Activated T-helper 1 cell treated with anti-CD3 and anti-CD28 coated beads, Interleukin-12 subunit alpha, Interleukin-12 subunit beta, Interleukin-2, Interleukin-4 antibody, amounts not matched to agents 30 ng/mL and 10 ng/mL and 1 ng/mL, durations not matched to agents 14 hours and 24 hours and 36 hours (primary cell): ENCODE measurements at regions not wholly inside any gene's neighbourhood (a gene's known extent, or its start where the extent isn't known, plus 50 kb on each side); places are given as distances from the start of the nearest gene placed in this dataset.

ENCODE experiments used
- DNase-seq: peaks from one replicate; pipeline ENCODE4 v3.0.0; 2021; ENCODE audit warnings: low spot score
- H3K27ac Mint-ChIP-seq: one replicate; pipeline ENCODE4 v1.8.0; 2021; ENCODE audit warnings: mild to moderate bottlenecking, mixed read lengths
- H3K27me3 Mint-ChIP-seq: one replicate; pipeline ENCODE4 v1.8.0; 2022; ENCODE audit warnings: mild to moderate bottlenecking, moderate library complexity, mixed read lengths; ENCODE audit not compliant: insufficient read depth
- H3K36me3 Mint-ChIP-seq: one replicate; pipeline ENCODE4 v1.8.0; 2021; ENCODE audit warnings: low read depth, mixed read lengths
- H3K4me1 Mint-ChIP-seq: one replicate; pipeline ENCODE4 v1.8.0; 2021; ENCODE audit warnings: low read depth, mixed read lengths
- H3K4me3 Mint-ChIP-seq: one replicate; pipeline ENCODE4 v1.8.0; 2021; ENCODE audit warnings: mild to moderate bottlenecking, moderate library complexity, mixed read lengths
- H3K9me3 Mint-ChIP-seq: one replicate; pipeline ENCODE4 v1.8.0; 2021; ENCODE audit warnings: mixed read lengths
- intact Hi-C: fragments of 100-400 bp; cut with micrococcal nuclease; formaldehyde crosslinking; loops from one replicate; pipeline ENCODE4 v1.15.1; 2024

DNA sequence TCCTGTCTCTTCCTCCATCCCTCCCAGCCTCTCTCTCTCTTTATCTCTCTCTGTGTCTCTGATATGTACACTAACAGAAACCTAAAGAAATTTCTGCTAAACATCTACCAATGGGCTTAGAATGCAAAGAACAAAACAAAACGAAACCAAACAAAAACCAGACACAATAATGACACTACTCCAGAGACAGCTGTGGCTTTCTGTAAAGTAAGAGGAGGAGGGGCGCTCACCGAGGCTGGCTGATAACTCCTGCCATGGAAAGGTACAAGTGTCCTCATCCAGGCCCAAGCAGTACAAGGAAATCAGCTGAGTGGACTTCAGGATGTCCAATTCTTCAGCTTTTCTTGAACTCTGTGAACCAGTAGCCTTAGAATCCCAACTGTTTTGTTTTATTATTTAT, 70.4 kb upstream of the FZD8 start:
- DNase-seq, result no peak
- Mint-ChIP-seq H3K27ac (no peak overlapping the region), H3K36me3 (no peaks in the 10 kb centered on the region), H3K4me1 (no peaks in the 10 kb centered on the region), H3K27me3 (no peaks in the 10 kb centered on the region), H3K4me3 (no peak overlapping the region), H3K9me3 (no peaks in the 10 kb centered on the region)
- intact Hi-C loops, result no loop called here

DNA sequence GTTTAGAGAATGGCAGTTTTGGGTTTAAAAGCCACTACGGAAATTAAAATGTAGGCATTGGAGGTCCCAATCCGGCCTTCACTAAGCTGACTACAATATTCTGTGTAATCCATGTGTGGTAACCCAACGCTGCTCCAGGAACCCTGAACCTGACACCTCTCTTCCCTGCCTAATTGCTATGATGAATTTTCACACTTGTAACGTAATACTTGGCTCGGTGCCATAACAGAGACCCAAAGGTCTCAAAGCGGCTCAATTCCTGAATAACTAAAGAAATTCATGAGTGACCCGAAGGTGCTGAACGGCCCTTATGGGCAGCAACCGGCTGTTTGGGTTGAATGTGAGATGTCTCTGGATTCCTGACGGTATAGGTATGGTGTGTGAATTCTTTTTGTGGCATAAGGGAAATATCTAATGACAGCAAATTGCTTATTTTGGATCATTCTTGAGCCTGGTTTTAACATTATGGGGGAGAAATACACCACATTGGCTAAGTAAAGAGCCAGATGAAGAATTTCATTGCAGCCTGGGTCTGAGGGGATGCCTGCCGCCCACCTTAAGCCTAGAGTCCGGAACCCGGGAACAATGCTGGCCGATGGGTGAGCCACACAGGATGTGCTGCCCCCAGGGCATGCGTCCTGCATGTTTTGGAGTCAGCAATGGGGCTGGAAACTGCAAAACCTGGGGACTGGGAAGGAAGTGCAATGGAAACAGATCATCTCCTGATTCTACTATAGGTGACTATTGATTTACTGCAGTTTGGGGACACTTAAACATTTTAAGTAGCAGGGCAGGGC, 69.7 kb upstream of the FZD8 start:
- H3K9me3 Mint-ChIP-seq, result no peaks in the 10 kb centered on the region

DNA sequence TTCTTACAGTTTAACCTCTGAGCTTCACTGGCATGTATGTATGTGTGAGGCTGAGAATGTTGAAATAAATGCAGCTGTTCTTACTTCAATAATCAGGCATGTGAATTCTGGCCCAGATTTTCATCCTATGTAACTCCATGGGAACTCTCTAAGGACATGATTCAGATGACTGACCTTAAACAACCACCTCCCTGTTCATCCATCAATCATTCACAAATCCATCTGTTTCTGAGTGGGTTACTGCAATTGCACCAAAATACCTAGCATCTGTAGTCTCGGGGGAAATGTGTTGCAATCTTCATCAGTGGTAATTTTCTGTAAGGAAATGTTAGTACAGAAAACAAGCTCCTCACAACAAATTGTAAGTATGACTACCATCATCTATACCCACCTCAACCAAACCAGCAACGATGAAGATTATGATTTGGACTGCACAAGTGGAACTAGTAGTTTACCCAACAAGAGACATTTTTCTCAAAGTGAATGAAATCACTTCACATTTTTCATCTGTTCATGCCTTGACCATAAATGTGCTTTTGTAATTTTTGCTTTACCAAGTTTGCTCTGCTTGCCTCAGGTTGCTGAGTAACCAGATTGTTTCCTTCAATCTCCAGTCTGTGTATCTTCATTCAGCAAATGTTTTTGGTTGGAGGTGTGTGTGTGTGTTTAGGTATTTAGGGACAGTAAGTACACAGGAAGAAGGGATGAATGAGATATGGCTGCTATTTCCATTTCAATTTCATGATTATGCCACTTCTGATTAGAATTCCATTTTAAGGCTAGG, 65.7 kb upstream of the FZD8 start:
- no peak overlapping the region for H3K27ac Mint-ChIP-seq
- H3K4me3 Mint-ChIP-seq, result no peak overlapping the region
- peaks cover 2% of the 10 kb centered on the region for H3K27me3 Mint-ChIP-seq
- intact Hi-C loops, result no loop called here
- no peaks in the 10 kb centered on the region for H3K9me3 Mint-ChIP-seq
- H3K4me1 Mint-ChIP-seq, result no peaks in the 10 kb centered on the region
- no peaks in the 10 kb centered on the region for H3K36me3 Mint-ChIP-seq
- no peak for DNase-seq

More for the DNA sequence above, 69.7 kb upstream of the FZD8 start:
- no peaks in the 10 kb centered on the region for H3K4me1 Mint-ChIP-seq
- no peaks in the 10 kb centered on the region for H3K36me3 Mint-ChIP-seq
- no peaks in the 10 kb centered on the region for H3K27me3 Mint-ChIP-seq
- no peak overlapping the region for H3K27ac Mint-ChIP-seq
- intact Hi-C loops, result no loop called here
- H3K4me3 Mint-ChIP-seq, result no peak overlapping the region
- no peak for DNase-seq

DNA sequence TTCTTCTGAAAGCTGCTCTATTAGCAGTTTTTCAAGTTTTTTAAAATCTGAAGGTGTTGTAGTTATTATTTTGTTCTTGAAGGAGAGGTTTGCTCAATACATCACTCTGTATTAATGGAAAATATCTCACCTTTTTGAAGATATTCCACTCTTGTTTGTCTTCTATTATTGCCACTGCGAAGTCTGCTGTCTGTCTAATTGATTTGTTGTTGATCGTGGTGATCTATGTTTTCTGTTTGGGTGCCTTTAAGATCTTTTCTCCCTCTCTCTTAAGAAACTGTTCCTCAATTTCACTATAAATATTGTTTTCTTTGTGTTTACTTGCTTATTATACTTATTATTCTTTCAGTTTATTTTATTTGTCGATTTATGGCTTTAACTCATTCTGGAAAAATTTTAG, 64.9 kb upstream of the FZD8 start:
- no peak for DNase-seq
- Mint-ChIP-seq H3K9me3 (no peaks in the 10 kb centered on the region), H3K27ac (no peak overlapping the region), H3K4me3 (no peak overlapping the region), H3K27me3 (peaks cover 2% of the 10 kb centered on the region), H3K36me3 (no peaks in the 10 kb centered on the region), H3K4me1 (no peaks in the 10 kb centered on the region)
- intact Hi-C loops, result no loop called here

DNA sequence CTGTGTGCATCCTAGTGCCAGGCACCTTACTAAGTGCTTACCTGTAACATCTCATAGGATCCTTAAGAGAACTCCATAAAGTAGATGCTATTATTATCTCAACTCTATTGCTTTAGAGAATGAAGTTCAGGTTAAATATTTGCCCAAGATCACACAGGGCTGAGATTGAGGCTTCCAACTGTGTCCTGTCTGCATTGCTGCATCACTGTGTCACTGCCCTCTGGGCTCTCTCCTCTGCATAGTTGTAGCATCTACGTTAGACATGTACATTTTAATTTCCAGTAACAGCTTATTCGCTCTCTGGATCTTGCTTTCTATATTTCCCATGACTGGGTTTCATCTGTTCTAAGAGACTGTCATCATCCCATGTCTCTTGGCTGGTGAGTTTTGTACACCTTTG, 63.6 kb upstream of the FZD8 start:
- Mint-ChIP-seq H3K4me1 (no peaks in the 10 kb centered on the region), H3K36me3 (no peaks in the 10 kb centered on the region), H3K27ac (no peak overlapping the region), H3K9me3 (no peaks in the 10 kb centered on the region), H3K27me3 (peaks cover 2% of the 10 kb centered on the region), H3K4me3 (no peak overlapping the region)
- no peak for DNase-seq
- intact Hi-C loops, result no loop called here

DNA sequence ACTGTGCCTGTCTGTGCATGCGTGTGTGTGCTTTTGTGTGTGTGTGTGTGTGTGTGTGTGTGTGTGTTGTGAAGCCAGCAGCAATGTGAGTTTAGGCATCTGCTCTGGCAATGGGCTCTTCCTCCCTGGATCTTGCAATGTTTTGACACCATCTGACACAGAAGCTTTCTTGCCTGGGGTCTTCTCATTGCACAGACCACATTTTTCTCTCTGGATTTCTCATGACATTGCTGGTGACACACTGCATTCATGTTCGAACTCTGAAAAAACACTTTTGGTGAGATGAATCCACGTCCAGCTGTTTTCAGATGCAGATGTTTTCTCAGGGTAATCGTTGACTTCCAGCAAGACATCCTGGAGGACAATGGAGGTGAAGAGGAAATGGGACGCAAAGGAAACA, 63.0 kb upstream of the FZD8 start:
- DNase-seq, result no peak
- peaks cover 2% of the 10 kb centered on the region for H3K27me3 Mint-ChIP-seq
- no peak overlapping the region for H3K4me3 Mint-ChIP-seq
- H3K9me3 Mint-ChIP-seq, result no peaks in the 10 kb centered on the region
- H3K4me1 Mint-ChIP-seq, result no peaks in the 10 kb centered on the region
- H3K27ac Mint-ChIP-seq, result no peak overlapping the region
- intact Hi-C loops, result no loop called here
- H3K36me3 Mint-ChIP-seq, result no peaks in the 10 kb centered on the region

DNA sequence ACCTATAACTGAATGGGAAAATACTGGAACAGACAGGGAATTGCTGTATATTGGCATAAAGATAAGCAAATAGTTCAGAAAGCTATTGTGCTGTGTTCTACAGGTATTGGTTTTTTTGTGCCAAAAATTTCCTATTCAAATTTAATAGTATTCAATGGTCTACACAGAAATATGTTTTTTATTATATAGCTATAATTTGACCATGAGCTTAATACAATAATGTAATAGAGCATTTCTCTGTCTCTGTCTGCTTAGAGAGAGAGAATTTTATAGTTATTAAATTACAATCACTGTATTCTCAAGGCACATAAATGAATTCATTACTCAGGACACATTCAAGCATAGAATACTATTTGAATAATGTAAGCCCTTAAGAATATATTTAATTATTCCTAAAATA, 62.3 kb upstream of the FZD8 start:
- Mint-ChIP-seq H3K27ac (no peak overlapping the region), H3K9me3 (no peaks in the 10 kb centered on the region), H3K36me3 (no peaks in the 10 kb centered on the region), H3K4me1 (no peaks in the 10 kb centered on the region), H3K4me3 (no peak overlapping the region), H3K27me3 (peaks cover 2% of the 10 kb centered on the region)
- intact Hi-C loops, result no loop called here
- no peak for DNase-seq

DNA sequence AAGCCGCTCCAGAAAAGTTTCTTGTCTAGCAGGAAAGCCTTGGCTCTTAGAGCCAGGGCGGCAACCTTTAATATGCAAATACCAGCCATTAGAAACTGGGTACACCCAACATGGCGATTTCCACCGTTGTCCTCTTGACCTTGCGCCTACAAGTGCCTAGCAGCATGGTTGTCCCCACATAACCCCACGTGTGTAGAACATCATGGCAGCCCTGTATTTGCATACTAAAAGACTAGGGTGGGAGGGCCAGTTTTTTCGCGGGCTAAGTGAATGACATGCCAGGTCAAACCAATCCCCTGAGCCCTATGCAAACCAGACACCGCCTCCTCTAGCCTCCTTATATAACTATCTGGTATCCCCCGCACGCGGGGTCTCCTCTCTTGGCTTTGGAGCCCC, 58.4 kb upstream of the FZD8 start:
- Mint-ChIP-seq H3K4me1 (no peaks in the 10 kb centered on the region), H3K36me3 (no peaks in the 10 kb centered on the region)

DNA sequence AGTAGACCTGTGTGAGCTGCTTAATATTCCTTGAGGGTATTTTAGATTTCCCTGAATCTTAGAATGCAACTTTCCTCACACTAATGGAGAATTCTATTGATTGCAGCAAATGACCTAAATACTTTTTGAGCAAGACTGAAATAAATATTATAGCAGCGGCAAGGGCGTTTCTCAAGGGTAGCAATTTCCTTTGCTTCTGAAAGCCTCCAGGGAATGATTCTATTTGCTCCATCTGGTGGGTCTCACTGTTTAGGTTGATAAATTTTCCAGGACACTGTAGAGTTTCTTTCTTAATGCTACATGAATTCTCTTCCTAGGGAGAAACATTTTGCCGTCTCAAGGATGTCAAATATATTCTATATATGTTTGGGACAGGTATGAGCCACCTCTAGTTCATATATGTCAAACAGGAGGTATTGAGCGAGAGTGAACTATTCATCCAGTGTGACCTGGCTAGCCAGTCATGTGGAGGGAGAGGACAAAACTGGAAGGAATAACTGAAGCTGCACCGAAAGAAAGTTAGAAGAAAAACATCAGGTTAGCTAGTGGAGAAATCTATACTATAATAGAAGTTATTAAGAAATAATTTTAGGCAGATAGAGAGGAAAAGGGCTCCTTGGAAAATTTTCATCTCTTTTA, 57.9 kb upstream of the FZD8 start:
- intact Hi-C loops, result no loop called here
- Mint-ChIP-seq H3K4me1 (no peaks in the 10 kb centered on the region), H3K36me3 (no peaks in the 10 kb centered on the region), H3K4me3 (no peak overlapping the region), H3K9me3 (no peaks in the 10 kb centered on the region), H3K27me3 (peaks cover 2% of the 10 kb centered on the region), H3K27ac (no peak overlapping the region)
- no peak for DNase-seq

More for the DNA sequence above, 58.4 kb upstream of the FZD8 start:
- DNase-seq, result no peak
- intact Hi-C loops, result no loop called here
- Mint-ChIP-seq H3K4me3 (no peak overlapping the region), H3K27me3 (peaks cover 2% of the 10 kb centered on the region), H3K27ac (no peak overlapping the region), H3K9me3 (no peaks in the 10 kb centered on the region)

DNA sequence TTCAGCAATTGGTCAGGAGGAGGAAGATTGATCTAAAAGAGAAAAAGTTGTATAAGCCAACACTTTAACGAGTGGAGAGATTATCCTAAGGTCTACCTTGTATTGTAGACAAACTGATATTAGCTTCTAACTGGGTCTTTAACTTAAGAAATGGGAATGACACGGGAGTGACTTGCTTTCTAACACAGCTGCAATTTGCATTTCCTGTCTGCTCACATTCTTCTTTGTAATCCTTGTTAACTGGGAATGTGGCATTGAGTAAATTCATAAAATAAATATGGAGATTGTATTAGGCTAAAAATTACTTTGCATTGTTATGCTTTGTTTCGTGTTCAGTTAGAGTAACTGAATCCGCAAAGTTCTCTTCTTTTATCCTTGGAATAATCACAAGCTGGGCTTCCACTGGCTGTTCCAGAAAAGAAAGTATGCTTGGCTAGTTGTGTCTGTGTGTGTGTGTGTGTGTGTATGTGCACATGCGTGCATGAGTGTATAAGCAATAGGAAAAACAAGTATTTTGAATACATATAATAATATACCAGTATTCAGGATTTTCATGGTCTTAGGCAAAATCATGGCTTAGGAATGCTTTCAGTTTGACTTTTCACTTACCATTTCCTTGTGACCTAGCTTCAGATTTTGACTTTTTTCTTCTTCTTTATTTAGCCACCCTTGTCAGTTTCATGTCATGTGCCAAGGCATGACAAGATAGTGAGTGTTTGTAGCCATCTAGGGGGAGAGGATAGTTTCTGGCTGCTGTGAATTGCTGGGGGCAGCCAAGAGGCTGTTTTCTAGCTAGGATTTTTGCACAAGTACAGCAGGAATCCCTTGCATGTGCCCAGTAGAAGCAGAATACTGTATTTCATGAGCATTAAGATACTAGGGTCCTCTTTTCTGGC, 54.5 kb upstream of the FZD8 start:
- no peak overlapping the region for H3K27ac Mint-ChIP-seq
- no peaks in the 10 kb centered on the region for H3K4me1 Mint-ChIP-seq
- no peaks in the 10 kb centered on the region for H3K9me3 Mint-ChIP-seq
- intact Hi-C loops, result no loop called here
- peaks cover 2% of the 10 kb centered on the region for H3K27me3 Mint-ChIP-seq
- H3K4me3 Mint-ChIP-seq, result no peak overlapping the region
- no peaks in the 10 kb centered on the region for H3K36me3 Mint-ChIP-seq
- no peak for DNase-seq

DNA sequence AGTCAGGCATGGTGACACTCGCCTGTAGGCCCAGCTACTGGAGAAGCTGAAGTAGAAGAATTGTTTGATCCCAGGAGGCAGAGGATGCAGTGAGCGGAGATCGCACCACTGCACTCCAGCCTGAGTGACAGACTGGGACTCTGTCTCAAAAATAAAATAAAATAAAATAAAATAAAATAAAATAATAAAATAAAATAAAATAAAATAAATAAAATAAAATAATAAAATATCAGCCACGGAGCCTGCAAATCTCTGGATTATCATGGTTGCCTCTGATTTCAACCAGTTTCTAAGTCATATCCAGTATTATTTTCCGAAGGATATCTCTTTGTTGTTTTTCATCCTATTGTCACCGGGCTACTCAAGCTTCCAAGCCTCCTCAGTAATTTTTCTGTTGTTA, 51.7 kb upstream of the FZD8 start:
- no peaks in the 10 kb centered on the region for H3K4me1 Mint-ChIP-seq
- no peaks in the 10 kb centered on the region for H3K9me3 Mint-ChIP-seq

More for the DNA sequence above, 51.7 kb upstream of the FZD8 start:
- intact Hi-C loops, result no loop called here
- H3K36me3 Mint-ChIP-seq, result no peaks in the 10 kb centered on the region
- no peak overlapping the region for H3K27ac Mint-ChIP-seq
- peaks cover 2% of the 10 kb centered on the region for H3K27me3 Mint-ChIP-seq
- no peak overlapping the region for H3K4me3 Mint-ChIP-seq
- no peak for DNase-seq
